ENCODE measurements at regions not wholly inside any gene's neighbourhood (a gene's known extent, or its start where the extent isn't known, plus 50 kb on each side); places are given as distances from the start of the nearest gene placed in this dataset.

GRCh38 chr6:14232889-14233288, 115.3 kb downstream of the CD83 start:
- no peak for TF ChIP-seq POLR2A (IDR thresholded peaks at IDR 0.05)
- TF ChIP-seq, protein P1, sequence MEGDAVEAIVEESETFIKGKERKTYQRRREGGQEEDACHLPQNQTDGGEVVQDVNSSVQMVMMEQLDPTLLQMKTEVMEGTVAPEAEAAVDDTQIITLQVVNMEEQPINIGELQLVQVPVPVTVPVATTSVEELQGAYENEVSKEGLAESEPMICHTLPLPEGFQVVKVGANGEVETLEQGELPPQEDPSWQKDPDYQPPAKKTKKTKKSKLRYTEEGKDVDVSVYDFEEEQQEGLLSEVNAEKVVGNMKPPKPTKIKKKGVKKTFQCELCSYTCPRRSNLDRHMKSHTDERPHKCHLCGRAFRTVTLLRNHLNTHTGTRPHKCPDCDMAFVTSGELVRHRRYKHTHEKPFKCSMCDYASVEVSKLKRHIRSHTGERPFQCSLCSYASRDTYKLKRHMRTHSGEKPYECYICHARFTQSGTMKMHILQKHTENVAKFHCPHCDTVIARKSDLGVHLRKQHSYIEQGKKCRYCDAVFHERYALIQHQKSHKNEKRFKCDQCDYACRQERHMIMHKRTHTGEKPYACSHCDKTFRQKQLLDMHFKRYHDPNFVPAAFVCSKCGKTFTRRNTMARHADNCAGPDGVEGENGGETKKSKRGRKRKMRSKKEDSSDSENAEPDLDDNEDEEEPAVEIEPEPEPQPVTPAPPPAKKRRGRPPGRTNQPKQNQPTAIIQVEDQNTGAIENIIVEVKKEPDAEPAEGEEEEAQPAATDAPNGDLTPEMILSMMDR (IDR thresholded peaks at IDR 0.05 in 4 of 5, conservative IDR thresholded peaks at IDR 0.05 in 1 of 5), result no peak
- Histone ChIP-seq H3K4me3 (no peak overlapping the region), H3K27me3 (no peaks in the 10 kb centered on the region), H3K27ac (no peak overlapping the region), H3K9me3 (no peaks in the 10 kb centered on the region), H3K36me3 (no peaks in the 10 kb centered on the region), H3K4me1 (peaks cover 0 to 8% of the 10 kb centered on the region in 2 donors)
- in situ Hi-C loops (cut with MboI; ENCODE audit: low sequenced_read_pairs in 4 of 4), result no loop called here
- DNase-seq (no peak), ATAC-seq (no peak)
- intact Hi-C loops (cut with DNase I; ENCODE audit: low total_unique reads), result no loop called here

DNA sequence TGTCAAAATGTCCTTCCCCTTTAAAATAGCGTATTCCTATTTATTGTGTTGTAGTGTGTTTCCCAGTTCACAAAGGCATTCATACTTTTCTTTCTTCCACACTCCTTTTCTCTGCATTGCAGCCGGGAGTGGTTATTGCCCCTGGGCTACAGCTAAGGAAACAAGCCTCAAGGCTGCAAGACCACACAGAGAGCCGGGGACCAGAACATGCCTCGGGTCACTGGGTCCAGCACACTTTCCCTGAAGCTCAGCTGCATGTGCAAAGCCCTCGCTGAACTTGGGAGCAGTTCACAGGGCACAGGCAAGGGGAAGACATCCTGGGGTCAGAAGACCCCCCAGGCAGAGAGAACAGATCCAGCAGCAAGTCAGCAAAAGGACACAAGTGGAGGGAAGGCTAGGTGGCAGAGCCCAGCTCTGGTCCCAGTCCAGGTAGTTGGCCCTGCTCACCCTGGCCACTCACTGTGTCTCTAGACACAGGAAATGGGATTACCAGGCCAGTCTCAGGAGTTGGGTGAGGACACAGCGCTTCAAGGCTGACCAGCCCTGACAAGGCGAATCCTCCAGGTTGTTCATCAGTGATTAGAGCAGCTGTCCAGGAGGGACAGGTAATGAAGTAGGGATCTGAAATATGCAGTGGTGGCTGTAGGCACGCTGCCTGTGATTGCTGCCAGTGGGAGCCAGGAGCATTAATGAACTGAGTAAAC, 118.2 kb downstream of the CD83 start:
- no peaks in the 10 kb centered on the region for H3K36me3 ChIP-seq
- no peak overlapping the region for H3K27ac ChIP-seq
- intact Hi-C loops (cut with DNase I; ENCODE audit: low total_unique reads) (no loop called here), in situ Hi-C loops (cut with MboI; ENCODE audit: low sequenced_read_pairs in 4 of 4) (no loop called here)
- DNase-seq, result no peak
- TF ChIP-seq POLR2A (IDR thresholded peaks at IDR 0.05), result no peak
- TF ChIP-seq, protein P1 (IDR thresholded peaks at IDR 0.05 in 4 of 5, conservative IDR thresholded peaks at IDR 0.05 in 1 of 5), result no peak
- ATAC-seq, result no peak
- no peaks in the 10 kb centered on the region for H3K27me3 ChIP-seq
- peaks cover 0 to 8% of the 10 kb centered on the region in 2 donors for H3K4me1 ChIP-seq
- no peak overlapping the region for H3K4me3 ChIP-seq
- H3K9me3 ChIP-seq, result no peaks in the 10 kb centered on the region

DNA sequence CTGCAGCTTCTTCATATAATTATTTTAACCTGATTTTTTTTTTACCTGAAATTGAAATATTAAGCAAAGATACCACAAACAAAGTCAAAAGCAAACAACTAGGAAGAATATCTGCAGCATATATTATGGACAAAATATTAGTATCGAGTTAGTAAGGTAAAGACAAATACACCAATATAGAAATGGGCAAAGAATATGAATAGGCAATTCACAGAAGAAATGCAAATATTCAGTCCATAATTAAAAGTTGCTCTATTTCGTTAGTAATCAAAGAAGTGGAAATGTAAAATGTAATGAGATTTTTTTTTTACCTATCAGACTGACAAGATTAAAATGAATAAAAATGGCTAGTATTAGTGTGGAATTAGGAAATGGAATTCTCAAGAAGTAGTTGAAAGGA, 121.5 kb downstream of the CD83 start:
- no peak for ATAC-seq
- Histone ChIP-seq H3K9me3 (no peaks in the 10 kb centered on the region), H3K4me1 (peaks cover 0 to 8% of the 10 kb centered on the region in 2 donors), H3K27ac (no peak overlapping the region), H3K36me3 (no peaks in the 10 kb centered on the region), H3K27me3 (no peaks in the 10 kb centered on the region), H3K4me3 (no peak overlapping the region)
- no peak for TF ChIP-seq POLR2A (IDR thresholded peaks at IDR 0.05)
- TF ChIP-seq, protein P1 (IDR thresholded peaks at IDR 0.05 in 4 of 5, conservative IDR thresholded peaks at IDR 0.05 in 1 of 5), result no peak
- intact Hi-C loops (cut with DNase I; ENCODE audit: low total_unique reads), result no loop called here
- DNase-seq, result no peak
- in situ Hi-C loops (cut with MboI; ENCODE audit: low sequenced_read_pairs in 4 of 4), result no loop called here

- in situ Hi-C loops (cut with MboI; ENCODE audit: low sequenced_read_pairs in 4 of 4) (no loop called here), intact Hi-C loops (cut with DNase I; ENCODE audit: low total_unique reads) (no loop called here)
- no peaks in the 10 kb centered on the region for H3K27me3 ChIP-seq
- H3K4me3 ChIP-seq, result no peak overlapping the region
- H3K36me3 ChIP-seq, result no peaks in the 10 kb centered on the region
- TF ChIP-seq POLR2A (IDR thresholded peaks at IDR 0.05), result no peak
- TF ChIP-seq, protein P1 (IDR thresholded peaks at IDR 0.05 in 4 of 5, conservative IDR thresholded peaks at IDR 0.05 in 1 of 5), result no peak
- no peaks in the 10 kb centered on the region for H3K9me3 ChIP-seq
- DNase-seq (no peak), ATAC-seq (no peak)
- no peak overlapping the region for H3K27ac ChIP-seq
- H3K4me1 ChIP-seq, result peaks cover 0 to 8% of the 10 kb centered on the region in 2 donors
Observed at GRCh38 chr6:14240411-14241166, 123.0 kb downstream of the CD83 start.
